NB4 (cell line): ENCODE measurements at regions not wholly inside any gene's neighbourhood (a gene's known extent, or its start where the extent isn't known, plus 50 kb on each side); places are given as distances from the start of the nearest gene placed in this dataset.

Source experiments
- MYC ChIP-seq: IDR thresholded peaks from 2 replicates; pipeline ENCODE4 v1.6.1; 2011; ENCODE audit warnings: low read depth, low read length
- POLR2A ChIP-seq: IDR thresholded peaks from 2 replicates; pipeline ENCODE4 v1.6.1; 2011; ENCODE audit warnings: mild to moderate bottlenecking; ENCODE audit not compliant: insufficient read length; ENCODE audit errors: extremely low read depth
- TF ChIP-seq, protein P1 (sequence below): IDR thresholded peaks from one replicate; pipeline ENCODE4 v1.5.1; 2012; ENCODE audit warnings: low read depth, low read length

DNA sequence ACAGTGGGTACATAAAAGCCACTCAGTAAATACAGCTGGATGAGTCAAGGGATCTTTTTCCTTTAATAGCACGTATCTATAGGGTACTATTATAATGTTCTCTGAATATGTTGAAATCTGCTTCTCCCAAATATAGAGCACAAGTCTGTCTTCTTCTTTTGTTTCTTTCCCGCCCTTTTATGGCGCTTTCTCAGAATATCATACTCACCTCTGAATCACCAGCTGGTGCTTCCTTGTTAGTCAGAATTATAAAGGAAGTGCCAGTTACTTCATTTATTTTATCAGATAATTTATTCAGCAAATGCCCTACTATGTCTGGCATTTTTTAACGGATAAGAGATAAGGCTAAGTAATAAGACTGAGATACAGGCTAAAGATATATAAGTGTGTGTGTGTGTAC is 772.9 kb downstream of the SORCS3 start:
- TF ChIP-seq, protein P1, sequence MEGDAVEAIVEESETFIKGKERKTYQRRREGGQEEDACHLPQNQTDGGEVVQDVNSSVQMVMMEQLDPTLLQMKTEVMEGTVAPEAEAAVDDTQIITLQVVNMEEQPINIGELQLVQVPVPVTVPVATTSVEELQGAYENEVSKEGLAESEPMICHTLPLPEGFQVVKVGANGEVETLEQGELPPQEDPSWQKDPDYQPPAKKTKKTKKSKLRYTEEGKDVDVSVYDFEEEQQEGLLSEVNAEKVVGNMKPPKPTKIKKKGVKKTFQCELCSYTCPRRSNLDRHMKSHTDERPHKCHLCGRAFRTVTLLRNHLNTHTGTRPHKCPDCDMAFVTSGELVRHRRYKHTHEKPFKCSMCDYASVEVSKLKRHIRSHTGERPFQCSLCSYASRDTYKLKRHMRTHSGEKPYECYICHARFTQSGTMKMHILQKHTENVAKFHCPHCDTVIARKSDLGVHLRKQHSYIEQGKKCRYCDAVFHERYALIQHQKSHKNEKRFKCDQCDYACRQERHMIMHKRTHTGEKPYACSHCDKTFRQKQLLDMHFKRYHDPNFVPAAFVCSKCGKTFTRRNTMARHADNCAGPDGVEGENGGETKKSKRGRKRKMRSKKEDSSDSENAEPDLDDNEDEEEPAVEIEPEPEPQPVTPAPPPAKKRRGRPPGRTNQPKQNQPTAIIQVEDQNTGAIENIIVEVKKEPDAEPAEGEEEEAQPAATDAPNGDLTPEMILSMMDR: no peak
- no peak for TF ChIP-seq POLR2A
- TF ChIP-seq MYC: no peak
